ENCODE measurements at regions not wholly inside any gene's neighbourhood (a gene's known extent, or its start where the extent isn't known, plus 50 kb on each side); places are given as distances from the start of the nearest gene placed in this dataset.

GRCh38 chr18:75928706-75929105 lies 501.2 kb upstream of the SMIM21 start:
- in situ Hi-C loops (cut with MboI; ENCODE audit: low sequenced_read_pairs) = no loop called here

GRCh38 chr18:75927791-75928190 lies 500.3 kb upstream of the SMIM21 start:
- in situ Hi-C loops (cut with MboI; ENCODE audit: low sequenced_read_pairs) = no loop called here

- in situ Hi-C loops (cut with MboI; ENCODE audit: low sequenced_read_pairs) = no loop called here
Measured at GRCh38 chr18:75926811-75927210, 499.3 kb upstream of the SMIM21 start.

GRCh38 chr18:75923169-75923568 lies 495.7 kb upstream of the SMIM21 start:
- in situ Hi-C loops (cut with MboI; ENCODE audit: low sequenced_read_pairs) = no loop called here

GRCh38 chr18:75916624-75916982 lies 489.1 kb upstream of the SMIM21 start:
- in situ Hi-C loops (cut with MboI; ENCODE audit: low sequenced_read_pairs) = no loop called here

DNA sequence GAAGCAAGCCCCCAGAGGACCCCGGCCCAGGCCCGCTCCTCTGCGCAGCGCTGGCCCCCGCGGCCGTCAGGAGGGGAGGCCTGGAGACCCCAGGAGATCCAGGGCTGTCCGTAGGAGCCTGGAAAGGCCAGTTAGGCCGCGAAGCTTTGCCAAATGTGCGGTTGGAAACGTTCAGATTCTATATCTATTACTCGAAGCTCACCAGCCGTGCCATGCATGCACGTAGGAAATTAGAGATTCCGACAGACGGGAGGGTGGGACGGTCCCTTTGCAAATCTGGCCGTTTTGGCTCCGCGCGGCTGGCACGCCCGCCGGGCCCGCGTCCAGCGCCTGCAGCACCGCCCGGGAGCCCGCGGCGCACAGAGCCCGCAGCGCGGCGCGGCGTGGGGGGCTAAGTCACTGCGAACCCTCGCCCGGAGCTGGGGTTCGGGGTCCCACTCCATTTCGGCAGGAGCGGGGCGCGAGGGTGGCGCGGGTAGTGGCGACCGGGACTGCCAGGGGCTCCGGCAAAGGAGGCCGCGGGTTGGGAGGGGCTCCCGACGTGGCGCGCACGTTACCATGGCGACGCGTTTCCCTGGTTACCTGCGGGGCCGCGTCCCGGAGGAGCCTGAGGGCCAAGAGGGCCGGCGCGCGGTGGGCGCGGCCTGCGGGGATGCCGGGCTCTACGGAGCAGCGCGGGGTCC lies 488.6 kb upstream of the SMIM21 start:
- in situ Hi-C loops (cut with MboI; ENCODE audit: low sequenced_read_pairs) = no loop called here

DNA sequence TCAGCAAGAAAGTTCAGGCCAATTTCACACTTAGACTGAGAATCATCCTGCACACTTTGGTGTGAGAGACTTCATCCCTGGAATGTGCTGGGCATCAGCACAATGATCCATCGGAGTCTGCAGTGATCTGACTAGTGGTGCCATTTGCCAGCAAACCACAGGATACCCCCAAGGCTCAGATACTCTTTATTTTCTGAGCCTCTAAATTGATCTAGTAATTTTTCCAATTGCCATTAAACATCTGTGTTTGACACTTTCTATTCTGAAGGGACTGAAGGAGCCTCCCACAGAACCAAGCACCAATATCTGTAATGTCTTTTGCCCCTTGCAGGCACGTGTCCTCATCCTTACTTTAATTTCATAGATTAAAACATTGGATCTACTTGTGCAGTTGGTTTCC lies 485.3 kb upstream of the SMIM21 start:
- in situ Hi-C loops (cut with MboI; ENCODE audit: low sequenced_read_pairs) = no loop called here

GRCh38 chr18:75904416-75904815 lies 476.9 kb upstream of the SMIM21 start:
- in situ Hi-C loops (cut with MboI; ENCODE audit: low sequenced_read_pairs) = no loop called here

- in situ Hi-C loops (cut with MboI; ENCODE audit: low sequenced_read_pairs) = no loop called here
Measured at GRCh38 chr18:75898651-75899050, 471.1 kb upstream of the SMIM21 start.

DNA sequence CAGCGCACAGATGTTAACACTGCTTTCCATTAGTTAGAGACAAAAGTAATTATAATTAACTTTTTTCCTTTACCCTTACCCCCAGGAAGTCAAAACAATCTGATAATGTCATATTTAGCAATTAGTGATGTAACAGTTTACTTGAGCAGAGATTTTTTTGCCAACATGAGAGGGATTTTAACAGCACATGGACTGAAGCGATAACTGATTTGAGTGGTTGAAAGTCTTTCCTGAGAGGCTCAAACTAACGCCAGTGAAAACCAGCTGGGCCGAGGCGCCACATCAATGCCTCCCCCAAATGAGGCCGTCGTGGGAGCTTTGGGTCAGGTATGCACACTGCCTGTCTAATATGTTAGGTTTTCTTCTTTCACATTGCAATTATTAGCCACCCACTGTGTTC lies 469.9 kb upstream of the SMIM21 start:
- in situ Hi-C loops (cut with MboI; ENCODE audit: low sequenced_read_pairs) = no loop called here

DNA sequence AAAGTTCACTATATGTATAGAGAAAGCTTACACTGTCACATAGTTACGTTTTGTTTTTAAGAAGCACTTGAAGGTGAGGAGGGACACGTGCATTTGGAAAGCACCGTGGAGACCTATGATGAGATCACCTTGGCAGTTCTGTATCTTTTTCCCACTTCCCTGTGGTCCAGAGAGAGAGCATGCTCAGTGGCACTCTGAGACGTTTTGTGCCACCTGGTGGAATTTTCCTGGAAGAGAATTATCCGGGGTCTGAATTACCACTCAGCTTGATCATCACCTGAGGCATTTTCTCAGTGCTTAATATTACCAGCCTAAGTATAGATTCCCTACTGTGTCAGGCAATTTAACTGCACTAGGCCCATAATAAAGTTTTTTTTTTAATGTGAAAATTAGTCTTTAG lies 469.4 kb upstream of the SMIM21 start:
- in situ Hi-C loops (cut with MboI; ENCODE audit: low sequenced_read_pairs) = no loop called here

GRCh38 chr18:75895135-75895534 lies 467.6 kb upstream of the SMIM21 start:
- in situ Hi-C loops (cut with MboI; ENCODE audit: low sequenced_read_pairs) = no loop called here

DNA sequence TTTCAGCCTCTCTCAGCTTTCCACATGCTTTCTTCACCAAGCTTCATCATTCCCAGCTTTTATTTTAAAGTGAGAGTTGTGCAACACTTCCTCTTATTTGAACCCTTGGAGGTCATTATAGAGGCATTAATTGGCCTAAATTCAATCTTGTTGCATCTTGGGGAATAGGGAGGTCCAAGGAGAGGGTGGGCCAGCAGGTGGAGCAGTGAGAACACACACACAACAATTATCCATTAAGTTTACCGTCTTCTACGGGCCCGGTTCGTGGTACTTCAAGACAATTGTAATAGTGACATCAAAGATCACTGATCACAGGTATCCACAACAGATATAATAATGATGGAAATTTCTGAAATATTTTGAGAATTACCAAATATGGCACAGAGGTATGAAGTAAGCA lies 457.2 kb upstream of the SMIM21 start:
- in situ Hi-C loops (cut with MboI; ENCODE audit: low sequenced_read_pairs) = no loop called here

DNA sequence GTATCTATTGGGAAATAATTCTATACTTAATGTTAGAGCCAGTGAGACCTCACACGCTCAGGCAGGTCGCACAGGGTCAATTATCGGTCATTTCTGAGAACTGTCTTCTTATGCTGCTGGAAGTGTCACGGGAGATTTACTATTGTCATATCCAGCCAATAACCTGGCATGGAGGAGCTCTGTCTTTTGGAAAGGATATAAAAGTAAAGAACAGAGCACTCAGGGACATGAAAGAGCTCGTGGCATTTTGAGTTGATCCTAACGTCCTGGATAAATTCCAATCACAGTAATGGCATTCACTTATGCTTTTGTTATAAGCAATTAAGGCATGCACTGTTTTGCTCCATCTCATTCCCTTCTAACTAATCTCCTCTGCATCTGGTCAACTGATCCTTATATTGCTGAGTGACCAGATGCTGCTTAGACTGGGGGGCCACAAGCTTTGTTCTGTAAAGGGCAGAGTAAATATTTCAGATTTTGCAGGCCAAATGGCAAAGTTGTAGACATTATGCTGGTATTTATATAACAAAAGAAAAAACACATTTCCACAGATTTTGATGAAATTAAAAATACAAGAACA lies 453.5 kb upstream of the SMIM21 start:
- in situ Hi-C loops (cut with MboI; ENCODE audit: low sequenced_read_pairs) = no loop called here

DNA sequence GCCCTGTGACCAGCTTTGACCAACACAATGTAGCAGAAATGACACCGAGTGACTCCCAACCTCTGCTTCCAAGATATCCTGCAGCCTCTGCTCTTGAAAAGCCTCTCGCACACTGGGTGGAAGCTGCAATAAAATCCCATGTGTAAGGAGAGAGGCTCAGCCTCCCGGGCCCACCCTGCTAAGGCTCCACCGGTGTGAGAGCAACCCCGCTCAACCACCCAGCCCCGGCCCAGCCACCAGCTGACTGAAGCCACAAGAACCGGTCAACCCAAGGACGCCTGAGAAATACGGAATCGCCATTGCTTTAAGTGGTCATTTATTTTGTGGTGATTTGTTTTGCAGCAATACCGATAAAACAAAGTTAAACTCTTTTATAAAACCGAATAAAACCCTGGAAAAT lies 452.8 kb upstream of the SMIM21 start:
- in situ Hi-C loops (cut with MboI; ENCODE audit: low sequenced_read_pairs) = no loop called here

DNA sequence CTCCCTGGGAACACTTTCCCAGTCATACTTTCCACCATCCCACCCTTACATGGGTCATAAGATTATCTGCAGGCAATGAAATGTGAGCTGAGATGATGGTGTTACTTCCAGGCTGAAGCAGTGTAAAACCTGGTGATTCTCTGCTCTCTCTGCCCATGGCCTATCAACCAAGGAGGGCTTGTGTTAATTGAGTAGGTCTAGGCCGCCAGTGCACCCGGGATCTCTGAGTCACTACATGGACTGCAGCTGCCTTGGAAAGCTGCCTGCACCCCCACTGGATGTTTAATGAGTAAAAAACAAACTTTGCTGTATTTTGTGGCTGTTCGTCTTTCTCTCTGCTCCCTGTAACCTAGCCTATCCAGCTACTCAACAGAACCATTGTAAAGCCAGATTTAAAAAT lies 451.7 kb upstream of the SMIM21 start:
- in situ Hi-C loops (cut with MboI; ENCODE audit: low sequenced_read_pairs) = no loop called here

GRCh38 chr18:75875559-75875958 lies 448.1 kb upstream of the SMIM21 start:
- in situ Hi-C loops (cut with MboI; ENCODE audit: low sequenced_read_pairs) = no loop called here

GRCh38 chr18:75874401-75875089 lies 447.0 kb upstream of the SMIM21 start:
- in situ Hi-C loops (cut with MboI; ENCODE audit: low sequenced_read_pairs) = no loop called here

DNA sequence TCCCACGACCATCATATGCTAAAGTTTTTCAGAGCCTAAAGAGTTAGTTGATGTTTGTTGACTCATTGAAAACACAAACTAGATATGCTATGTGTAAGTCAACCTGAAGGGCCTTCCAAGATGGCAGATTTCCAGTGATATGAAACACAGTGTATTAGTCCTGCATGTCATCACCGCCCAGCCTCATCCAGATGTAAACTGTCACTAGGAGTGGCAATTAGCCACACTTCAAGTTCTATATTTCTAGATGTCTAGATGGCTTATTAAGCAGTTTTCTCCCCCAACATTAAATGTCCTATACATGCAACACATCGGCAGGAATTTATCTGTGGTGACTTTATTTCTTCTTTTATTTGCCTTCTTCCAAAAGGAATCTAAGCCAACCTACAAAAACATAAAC lies 444.1 kb upstream of the SMIM21 start:
- in situ Hi-C loops (cut with MboI; ENCODE audit: low sequenced_read_pairs) = no loop called here

DNA sequence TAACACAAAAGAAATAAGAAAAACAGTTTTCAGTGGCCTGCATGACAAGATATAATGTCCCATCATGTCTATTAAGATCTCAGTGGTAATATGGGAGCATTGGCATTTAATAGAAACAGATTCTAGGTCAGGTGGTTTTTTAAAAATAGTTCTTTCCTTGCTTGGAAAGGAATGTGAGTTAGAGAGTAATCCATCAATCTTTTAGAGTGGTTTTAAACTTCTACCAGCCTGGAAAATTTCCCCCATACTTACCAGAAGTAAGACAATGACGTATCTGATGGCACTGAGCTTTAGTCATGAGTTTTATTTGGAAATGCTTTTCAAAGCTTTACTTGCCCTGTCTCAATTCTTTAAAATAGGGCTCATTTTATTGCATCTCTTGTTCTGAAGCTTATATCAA lies 441.7 kb upstream of the SMIM21 start:
- in situ Hi-C loops (cut with MboI; ENCODE audit: low sequenced_read_pairs) = no loop called here

DNA sequence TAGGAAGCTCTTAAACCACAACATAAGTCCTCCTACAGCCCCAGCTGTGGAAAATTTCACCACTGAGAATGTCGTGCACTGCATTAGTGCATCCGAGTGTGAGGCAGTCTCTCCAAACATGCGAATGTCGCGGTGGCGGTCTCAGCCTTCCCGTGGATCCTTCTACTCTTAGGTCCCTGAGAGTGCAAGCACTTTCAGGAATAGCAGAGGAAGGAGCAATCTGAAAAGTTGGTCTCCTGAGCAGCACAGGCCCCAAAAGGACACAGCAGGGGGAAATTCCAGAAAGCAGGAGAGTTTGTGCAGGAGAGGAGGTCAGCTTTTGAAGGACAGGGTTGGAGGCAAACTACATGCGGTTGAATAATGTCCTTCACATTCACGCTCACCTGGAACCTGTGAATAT lies 440.5 kb upstream of the SMIM21 start:
- in situ Hi-C loops (cut with MboI; ENCODE audit: low sequenced_read_pairs) = no loop called here

GRCh38 chr18:75865639-75866038 lies 438.1 kb upstream of the SMIM21 start:
- in situ Hi-C loops (cut with MboI; ENCODE audit: low sequenced_read_pairs) = no loop called here

DNA sequence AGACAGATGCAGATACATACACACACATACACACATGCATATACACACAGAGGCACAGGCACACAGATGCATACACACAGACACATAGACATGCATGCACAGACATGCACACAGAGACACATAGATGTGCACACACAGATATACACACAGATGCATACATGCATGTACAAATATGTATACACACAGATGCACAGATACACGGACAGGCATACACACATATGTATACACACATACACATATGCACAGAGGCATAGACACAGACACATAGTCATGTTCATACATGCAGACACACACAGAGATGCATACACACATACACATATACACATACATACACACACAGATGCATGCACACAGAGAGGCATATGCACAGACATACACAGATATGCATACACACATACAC lies 437.3 kb upstream of the SMIM21 start:
- in situ Hi-C loops (cut with MboI; ENCODE audit: low sequenced_read_pairs) = no loop called here

Measured in HL-60/S4 treated with retinoic acid at 250 ng/mL for 4 days and 3 days (cell line).